ENCODE measurements at regions not wholly inside any gene's neighbourhood (a gene's known extent, or its start where the extent isn't known, plus 50 kb on each side); places are given as distances from the start of the nearest gene placed in this dataset.

DNA sequence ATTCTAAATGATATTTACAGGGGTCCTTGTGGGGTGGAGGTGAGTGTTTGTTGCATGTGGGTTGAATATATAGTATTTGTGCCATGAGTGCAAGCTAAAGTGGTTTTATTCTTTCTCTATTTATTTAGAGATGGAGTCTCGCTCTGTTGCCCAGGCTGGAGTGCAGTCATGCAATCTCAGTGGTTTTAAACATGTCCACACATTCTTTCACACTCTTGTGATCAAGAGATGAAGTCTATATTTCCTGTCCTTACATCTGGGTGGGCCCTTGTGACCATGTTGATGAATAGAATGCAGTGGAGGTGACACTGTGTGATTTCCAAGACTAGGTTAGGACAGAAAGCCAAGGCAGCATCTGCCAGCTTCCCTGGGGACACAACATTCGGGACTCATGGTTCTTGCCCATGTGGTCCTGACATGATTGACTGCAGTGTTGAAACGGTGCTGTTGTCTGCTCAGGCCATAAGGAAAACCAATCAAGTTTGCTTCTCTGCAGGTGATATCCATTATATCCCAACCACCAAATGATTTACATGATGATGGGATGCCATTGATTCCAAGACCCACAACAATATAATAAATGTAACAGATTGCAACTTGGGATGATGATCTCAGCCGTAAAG lies 172.6 kb downstream of the SUDS3 start:
- H3K36me3 ChIP-seq (replicated peaks in 1 of 2; ENCODE audit: control insufficient read depth in 1 of 2, insufficient read depth in 2 of 2, low read length in 2 of 2) = no peaks in the 10 kb centered on the region
- H3K27ac ChIP-seq (ENCODE audit: extremely low read length, insufficient read depth, low read length) = no peak overlapping the region
- BruUV-seq (replicated peaks) = no TSS peak
- H3K4me3 ChIP-seq (replicated peaks in 1 of 3; ENCODE audit: insufficient read depth in 1 of 3, low read depth in 2 of 3, low read length in 3 of 3) = no peak overlapping the region
- H3K9ac ChIP-seq (ENCODE audit: insufficient read depth, low read depth, low read length) = no peak overlapping the region
- no peaks in the 10 kb centered on the region for H4K20me1 ChIP-seq (ENCODE audit: insufficient read depth, low read length)
- ChIA-PET POLR2A (no interaction called here), CTCF (ENCODE audit: low intra/inter-chr PET ratio, low total read pairs) (no interaction called here)
- WGBS (ENCODE audit: low lambda C conversion rate) = 11% methylated on average over 3 of the region's 4 CpGs
- no peaks in the 10 kb centered on the region for H3K9me3 ChIP-seq (ENCODE audit: low read length)
- in situ Hi-C loops (cut with HindIII; ENCODE audit: extremely low pct_ligation_motif_present, low pct_unique_long_range_greater_than_20kb) = no loop called here
- no peak overlapping the region for H3K4me2 ChIP-seq (ENCODE audit: low read depth, low read length)
- FAIRE-seq (no peak), DNase-seq (ENCODE audit: low spot score) (no peak), ATAC-seq (no peak)
- no peaks in the 10 kb centered on the region for H3K4me1 ChIP-seq (ENCODE audit: insufficient read depth, low read length)
- H3K79me2 ChIP-seq (ENCODE audit: insufficient read depth, low read length) = no peaks in the 10 kb centered on the region
- no peak for TF ChIP-seq PLRG1 (conservative IDR thresholded peaks at IDR 0.05)
- TF ChIP-seq, protein P1, sequence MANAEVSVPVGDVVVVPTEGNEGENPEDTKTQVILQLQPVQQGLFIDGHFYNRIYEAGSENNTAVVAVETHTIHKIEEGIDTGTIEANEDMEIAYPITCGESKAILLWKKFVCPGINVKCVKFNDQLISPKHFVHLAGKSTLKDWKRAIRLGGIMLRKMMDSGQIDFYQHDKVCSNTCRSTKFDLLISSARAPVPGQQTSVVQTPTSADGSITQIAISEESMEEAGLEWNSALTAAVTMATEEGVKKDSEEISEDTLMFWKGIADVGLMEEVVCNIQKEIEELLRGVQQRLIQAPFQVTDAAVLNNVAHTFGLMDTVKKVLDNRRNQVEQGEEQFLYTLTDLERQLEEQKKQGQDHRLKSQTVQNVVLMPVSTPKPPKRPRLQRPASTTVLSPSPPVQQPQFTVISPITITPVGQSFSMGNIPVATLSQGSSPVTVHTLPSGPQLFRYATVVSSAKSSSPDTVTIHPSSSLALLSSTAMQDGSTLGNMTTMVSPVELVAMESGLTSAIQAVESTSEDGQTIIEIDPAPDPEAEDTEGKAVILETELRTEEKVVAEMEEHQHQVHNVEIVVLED (CRISPR knock-in tag; IDR thresholded peaks at IDR 0.05; ENCODE audit: borderline replicate concordance) = no peak
- no peak for TF ChIP-seq ASH2L (IDR thresholded peaks at IDR 0.05; ENCODE audit: insufficient read length, low read depth, low read length)
- TF ChIP-seq SIN3A (IDR thresholded peaks at IDR 0.05; ENCODE audit: borderline replicate concordance, low read depth, low read length) = no peak
- TF ChIP-seq, protein P2, sequence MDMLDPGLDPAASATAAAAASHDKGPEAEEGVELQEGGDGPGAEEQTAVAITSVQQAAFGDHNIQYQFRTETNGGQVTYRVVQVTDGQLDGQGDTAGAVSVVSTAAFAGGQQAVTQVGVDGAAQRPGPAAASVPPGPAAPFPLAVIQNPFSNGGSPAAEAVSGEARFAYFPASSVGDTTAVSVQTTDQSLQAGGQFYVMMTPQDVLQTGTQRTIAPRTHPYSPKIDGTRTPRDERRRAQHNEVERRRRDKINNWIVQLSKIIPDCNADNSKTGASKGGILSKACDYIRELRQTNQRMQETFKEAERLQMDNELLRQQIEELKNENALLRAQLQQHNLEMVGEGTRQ (IDR thresholded peaks at IDR 0.05; ENCODE audit: low read depth, low read length) = no peak
- TF ChIP-seq, protein P2 (CRISPR knock-in tag; IDR thresholded peaks at IDR 0.05; ENCODE audit: borderline replicate concordance) = no peak
- no peak for TF ChIP-seq ZNF788 (CRISPR knock-in tag; IDR thresholded peaks at IDR 0.05; ENCODE audit: borderline replicate concordance)
- no peak overlapping the region for H2AFZ ChIP-seq (ENCODE audit: low read length)
- intact Hi-C loops (cut with micrococcal nuclease; ENCODE audit: unreplicated experiment) = no loop called here
- H3K27me3 ChIP-seq (ENCODE audit: control insufficient read depth in 1 of 2, insufficient read depth in 2 of 2, low read length in 2 of 2) = no peaks in the 10 kb centered on the region
